ENCODE measurements at regions not wholly inside any gene's neighbourhood (a gene's known extent, or its start where the extent isn't known, plus 50 kb on each side); places are given as distances from the start of the nearest gene placed in this dataset.
"Not testable (repeated sequence)": the region's sequence is repeated elsewhere in the genome, so short reads cannot be mapped to it uniquely, and the experiment has no call there.

DNA sequence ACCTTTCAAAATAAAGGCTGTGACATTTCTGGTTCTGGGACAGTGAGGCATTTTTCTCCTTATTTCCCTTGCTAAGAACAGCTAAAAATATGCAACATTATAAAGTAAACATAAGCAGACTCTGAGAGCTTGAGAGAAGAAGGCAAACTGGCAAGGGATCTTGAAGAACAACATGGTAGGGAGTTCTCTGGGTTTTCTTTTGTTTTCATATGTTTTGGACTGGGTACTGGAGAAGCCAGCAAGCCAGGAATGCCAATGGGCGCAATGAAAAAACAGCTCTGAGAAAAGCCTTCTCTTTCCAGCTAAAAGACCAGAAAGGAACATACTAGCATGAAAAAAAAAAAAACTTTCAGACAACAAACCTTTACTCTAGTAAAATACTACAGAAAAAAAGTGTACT lies 351.4 kb upstream of the HS6ST1 start:
- no peaks in the 10 kb centered on the region for H3K4me1 ChIP-seq (ENCODE audit: insufficient read depth, low read length, poor library complexity, severe bottlenecking)
- no peaks in the 10 kb centered on the region for H3K27me3 ChIP-seq (replicated peaks; ENCODE audit: insufficient read depth, low read depth, low read length, poor library complexity)
- TF ChIP-seq EZH2 (IDR thresholded peaks at IDR 0.05; ENCODE audit: borderline replicate concordance, low read depth, low read length, poor library complexity, severe bottlenecking), result no peak
- TF ChIP-seq, protein P1, sequence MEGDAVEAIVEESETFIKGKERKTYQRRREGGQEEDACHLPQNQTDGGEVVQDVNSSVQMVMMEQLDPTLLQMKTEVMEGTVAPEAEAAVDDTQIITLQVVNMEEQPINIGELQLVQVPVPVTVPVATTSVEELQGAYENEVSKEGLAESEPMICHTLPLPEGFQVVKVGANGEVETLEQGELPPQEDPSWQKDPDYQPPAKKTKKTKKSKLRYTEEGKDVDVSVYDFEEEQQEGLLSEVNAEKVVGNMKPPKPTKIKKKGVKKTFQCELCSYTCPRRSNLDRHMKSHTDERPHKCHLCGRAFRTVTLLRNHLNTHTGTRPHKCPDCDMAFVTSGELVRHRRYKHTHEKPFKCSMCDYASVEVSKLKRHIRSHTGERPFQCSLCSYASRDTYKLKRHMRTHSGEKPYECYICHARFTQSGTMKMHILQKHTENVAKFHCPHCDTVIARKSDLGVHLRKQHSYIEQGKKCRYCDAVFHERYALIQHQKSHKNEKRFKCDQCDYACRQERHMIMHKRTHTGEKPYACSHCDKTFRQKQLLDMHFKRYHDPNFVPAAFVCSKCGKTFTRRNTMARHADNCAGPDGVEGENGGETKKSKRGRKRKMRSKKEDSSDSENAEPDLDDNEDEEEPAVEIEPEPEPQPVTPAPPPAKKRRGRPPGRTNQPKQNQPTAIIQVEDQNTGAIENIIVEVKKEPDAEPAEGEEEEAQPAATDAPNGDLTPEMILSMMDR (conservative IDR thresholded peaks at IDR 0.05; ENCODE audit: low read depth, low read length), result no peak
- POLR2A ChIA-PET (ENCODE audit: low non-redundant PET), result no interaction called here
- intact Hi-C loops (cut with micrococcal nuclease; ENCODE audit: unreplicated experiment), result no loop called here
- no peak overlapping the region for H3K4me3 ChIP-seq (ENCODE audit: low read depth, low read length, poor library complexity, severe bottlenecking)
- H3K36me3 ChIP-seq (ENCODE audit: insufficient read depth, low read length, poor library complexity, severe bottlenecking), result no peaks in the 10 kb centered on the region
- DNase-seq (ENCODE audit: low spot score), result no peak
- BruUV-seq (replicated peaks), result no TSS peak
- no peaks in the 10 kb centered on the region for H3K9me3 ChIP-seq (ENCODE audit: low read depth, low read length, poor library complexity, severe bottlenecking)
- CTCF ChIA-PET, result no interaction called here
- H3K27ac ChIP-seq (ENCODE audit: low read depth, low read length, poor library complexity, severe bottlenecking), result no peak overlapping the region

DNA sequence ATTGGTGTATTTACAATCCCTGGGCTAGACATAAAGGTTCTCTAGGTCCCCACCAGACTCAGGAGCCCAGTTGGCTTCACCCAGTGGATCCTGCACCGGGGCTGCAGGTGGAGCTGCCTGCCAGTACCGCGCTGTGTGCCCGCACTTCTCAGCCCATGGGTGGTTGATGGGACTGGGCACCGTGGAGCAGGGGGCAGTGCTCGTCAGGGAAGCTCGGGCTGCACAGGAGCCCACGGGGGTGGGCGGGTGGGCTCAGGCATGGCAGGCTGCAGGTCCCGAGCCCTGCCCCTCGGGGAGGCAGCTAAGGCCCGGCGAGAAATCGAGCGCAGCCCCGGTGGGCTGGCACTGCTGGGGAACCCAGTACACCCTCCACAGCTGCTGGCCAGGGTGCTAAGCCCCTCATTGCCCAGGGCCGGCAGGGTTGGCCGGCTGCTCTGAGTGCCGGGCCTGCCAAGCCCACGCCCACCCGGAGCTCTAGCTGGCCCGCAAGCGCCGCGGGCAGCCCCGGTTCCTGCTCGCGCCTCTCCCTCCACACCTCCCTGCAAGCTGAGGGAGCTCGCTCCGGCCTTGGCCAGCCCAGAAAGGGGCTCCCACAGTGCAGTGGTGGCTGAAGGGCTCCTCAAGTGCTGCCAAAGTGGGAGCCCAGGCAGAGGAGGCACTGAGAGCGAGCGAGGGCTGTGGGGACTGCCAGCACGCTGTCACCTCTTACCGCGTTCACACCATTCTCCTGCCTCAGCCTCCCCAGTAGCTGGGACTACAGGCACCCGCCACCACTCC lies 353.5 kb upstream of the HS6ST1 start:
- H3K4me3 ChIP-seq (ENCODE audit: low read depth, low read length, poor library complexity, severe bottlenecking); H3K36me3 ChIP-seq (ENCODE audit: insufficient read depth, low read length, poor library complexity, severe bottlenecking); H3K27ac ChIP-seq (ENCODE audit: low read depth, low read length, poor library complexity, severe bottlenecking); CTCF ChIA-PET; H3K9me3 ChIP-seq (ENCODE audit: low read depth, low read length, poor library complexity, severe bottlenecking); intact Hi-C loops (cut with micrococcal nuclease; ENCODE audit: unreplicated experiment); H3K4me1 ChIP-seq (ENCODE audit: insufficient read depth, low read length, poor library complexity, severe bottlenecking); BruUV-seq (replicated peaks); H3K27me3 ChIP-seq (replicated peaks; ENCODE audit: insufficient read depth, low read depth, low read length, poor library complexity); POLR2A ChIA-PET (ENCODE audit: low non-redundant PET); DNase-seq (ENCODE audit: low spot score): not testable (repeated sequence)

DNA sequence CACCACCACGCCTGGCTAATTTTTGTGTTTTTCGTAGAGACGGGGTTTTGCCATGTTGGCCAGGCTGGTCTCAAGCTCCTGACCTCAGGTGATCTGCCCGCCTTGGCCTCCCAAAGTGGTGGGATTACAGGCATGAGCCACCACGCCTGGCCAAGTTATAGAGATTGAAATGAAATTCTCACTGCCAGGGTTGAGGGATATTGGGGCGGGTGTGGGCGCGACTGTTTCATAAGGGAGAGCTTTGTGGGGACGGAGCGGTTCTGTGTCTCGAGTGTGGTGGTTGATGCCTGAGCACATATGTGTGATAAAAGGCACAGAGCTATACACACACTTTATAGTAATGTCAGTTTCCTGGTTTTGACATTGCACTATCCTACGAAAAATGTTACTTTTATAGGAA lies 361.0 kb upstream of the HS6ST1 start:
- CTCF ChIA-PET; DNase-seq (ENCODE audit: low spot score); H3K27me3 ChIP-seq (replicated peaks; ENCODE audit: insufficient read depth, low read depth, low read length, poor library complexity); H3K9me3 ChIP-seq (ENCODE audit: low read depth, low read length, poor library complexity, severe bottlenecking); H3K4me3 ChIP-seq (ENCODE audit: low read depth, low read length, poor library complexity, severe bottlenecking); intact Hi-C loops (cut with micrococcal nuclease; ENCODE audit: unreplicated experiment); H3K27ac ChIP-seq (ENCODE audit: low read depth, low read length, poor library complexity, severe bottlenecking); H3K36me3 ChIP-seq (ENCODE audit: insufficient read depth, low read length, poor library complexity, severe bottlenecking); H3K4me1 ChIP-seq (ENCODE audit: insufficient read depth, low read length, poor library complexity, severe bottlenecking); BruUV-seq (replicated peaks): not testable (repeated sequence)
- POLR2A ChIA-PET (ENCODE audit: low non-redundant PET), result interaction anchor here (0.6 kb wide), 2 partner anchors 104 to 326 kb away, joined by 3 to 4 read pairs; no protein-coding TSS in a partner anchor

DNA sequence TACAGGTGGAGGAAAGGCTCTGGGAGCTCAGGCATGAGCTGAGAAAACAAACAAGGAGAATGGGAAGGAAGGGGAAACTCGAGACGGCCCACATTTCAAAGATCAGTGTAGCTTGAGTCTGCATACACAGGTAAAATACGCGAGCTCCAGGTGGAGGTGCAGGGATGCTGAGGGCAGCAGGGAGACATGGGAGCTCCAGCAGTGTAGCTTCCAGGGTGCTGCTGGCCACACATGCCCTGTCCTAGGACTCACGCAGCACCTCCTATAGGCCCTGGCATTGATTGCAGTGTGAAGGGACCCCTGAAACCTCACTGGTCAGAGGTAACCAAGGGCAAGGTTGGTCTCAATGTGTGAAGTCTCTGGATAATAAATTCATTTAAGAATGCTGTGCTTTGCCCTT lies 362.8 kb upstream of the HS6ST1 start:
- DNase-seq (ENCODE audit: low spot score), result no peak
- intact Hi-C loops (cut with micrococcal nuclease; ENCODE audit: unreplicated experiment), result no loop called here
- Histone ChIP-seq H3K9me3 (ENCODE audit: low read depth, low read length, poor library complexity, severe bottlenecking) (no peaks in the 10 kb centered on the region), H3K27ac (ENCODE audit: low read depth, low read length, poor library complexity, severe bottlenecking) (no peak overlapping the region), H3K4me3 (ENCODE audit: low read depth, low read length, poor library complexity, severe bottlenecking) (no peak overlapping the region), H3K4me1 (ENCODE audit: insufficient read depth, low read length, poor library complexity, severe bottlenecking) (no peaks in the 10 kb centered on the region), H3K27me3 (replicated peaks; ENCODE audit: insufficient read depth, low read depth, low read length, poor library complexity) (no peaks in the 10 kb centered on the region), H3K36me3 (ENCODE audit: insufficient read depth, low read length, poor library complexity, severe bottlenecking) (no peaks in the 10 kb centered on the region)
- TF ChIP-seq EZH2 (IDR thresholded peaks at IDR 0.05; ENCODE audit: borderline replicate concordance, low read depth, low read length, poor library complexity, severe bottlenecking), result no peak
- TF ChIP-seq, protein P1 (conservative IDR thresholded peaks at IDR 0.05; ENCODE audit: low read depth, low read length), result peak; percentile 26; the same call in 1 of the 2 replicates
- CTCF ChIA-PET, result no interaction called here
- POLR2A ChIA-PET (ENCODE audit: low non-redundant PET), result no interaction called here
- BruUV-seq (replicated peaks), result no TSS peak

Data from A673 (cell line).